Mesenchymal stem cell (in vitro differentiated cells and primary cell): ENCODE measurements at regions not wholly inside any gene's neighbourhood (a gene's known extent, or its start where the extent isn't known, plus 50 kb on each side); places are given as distances from the start of the nearest gene placed in this dataset.
A peak's percentile ranks its signal among the peaks of the same experiment; 100 is the strongest.

Experiments used
- DNase-seq: peaks from one replicate; pipeline ENCODE4 v3.0.0-alpha.2; 2013
- H2AFZ ChIP-seq: one replicate; pipeline ENCODE4 v1.6.1; 2013; ENCODE audit warnings: low read depth, mild to moderate bottlenecking, control low read depth, inconsistent platforms, low read length, moderate library complexity
- H2AK5ac ChIP-seq: 2 replicates; pipeline ENCODE4 v1.6.1; 2013; ENCODE audit warnings: low read length, moderate library complexity, mild to moderate bottlenecking, inconsistent platforms; ENCODE audit not compliant: severe bottlenecking
- H2BK120ac ChIP-seq: one replicate; pipeline ENCODE4 v1.6.1; 2013; ENCODE audit warnings: low read depth, mild to moderate bottlenecking, inconsistent platforms, low read length, moderate library complexity
- H2BK12ac ChIP-seq, 2 experiments: one replicate each; pipeline ENCODE4 v1.6.1; 2013; ENCODE audit warnings: inconsistent platforms in 2 of 2, low read length in 2 of 2, mild to moderate bottlenecking in 2 of 2, moderate library complexity in 2 of 2, control low read depth in 1 of 2
- H2BK15ac ChIP-seq: one replicate; pipeline ENCODE4 v1.6.1; 2013; ENCODE audit warnings: mild to moderate bottlenecking, low read depth, inconsistent platforms; ENCODE audit not compliant: poor library complexity, severe bottlenecking
- H2BK5ac ChIP-seq: 2 replicates; pipeline ENCODE4 v1.6.1; 2013; ENCODE audit warnings: low read depth, mild to moderate bottlenecking, low read length, control low read depth, inconsistent platforms; ENCODE audit not compliant: poor library complexity, severe bottlenecking
- H3K14ac ChIP-seq, 2 experiments: one replicate each; pipeline ENCODE4 v1.6.1; 2013; ENCODE audit warnings: inconsistent platforms in 2 of 2, low read length in 2 of 2, control low read depth in 1 of 2, mild to moderate bottlenecking in 1 of 2, moderate library complexity in 1 of 2
- H3K18ac ChIP-seq, 2 experiments: one replicate each; pipeline ENCODE4 v1.6.1; 2013; ENCODE audit warnings: inconsistent platforms in 2 of 2, low read length in 2 of 2, control low read depth in 1 of 2, low read depth in 1 of 2, mild to moderate bottlenecking in 1 of 2
- H3K23ac ChIP-seq, 2 experiments: one replicate each; pipeline ENCODE4 v1.6.1; 2013; ENCODE audit warnings: inconsistent platforms in 2 of 2, low read length in 2 of 2, mild to moderate bottlenecking in 2 of 2, moderate library complexity in 2 of 2, control low read depth in 1 of 2
- H3K27ac ChIP-seq: 2 replicates; pipeline ENCODE4 v1.5.1; 2013; ENCODE audit warnings: mild to moderate bottlenecking, moderate library complexity, low read length, control low read depth, inconsistent platforms; ENCODE audit not compliant: poor library complexity, severe bottlenecking
- H3K27me3 ChIP-seq, 2 experiments: 2 replicates each; pipeline versions ENCODE4 v1.6.1 to v1.7.0; 2013; ENCODE audit warnings: low read length in 2 of 2, mild to moderate bottlenecking in 2 of 2, moderate library complexity in 2 of 2, control low read depth in 1 of 2, inconsistent platforms in 1 of 2; ENCODE audit not compliant: control insufficient read depth in 1 of 2, insufficient read depth in 1 of 2
- H3K36me3 ChIP-seq, 2 experiments: 2 replicates each; pipeline versions ENCODE4 v1.6.1 to v1.7.0; 2013; ENCODE audit warnings: low read length in 2 of 2, control low read depth in 1 of 2, inconsistent platforms in 1 of 2, low read depth in 1 of 2, mild to moderate bottlenecking in 1 of 2; ENCODE audit not compliant: insufficient read depth in 2 of 2, control insufficient read depth in 1 of 2
- H3K4ac ChIP-seq, 2 experiments: one replicate each; pipeline ENCODE4 v1.6.1; 2013; ENCODE audit warnings: inconsistent platforms in 2 of 2, low read length in 2 of 2, mild to moderate bottlenecking in 2 of 2, moderate library complexity in 2 of 2, control low read depth in 1 of 2, low read depth in 1 of 2
- H3K4me1 ChIP-seq: 2 replicates; pipeline ENCODE4 v1.6.1; 2013; ENCODE audit warnings: low read depth, low read length, control low read depth; ENCODE audit not compliant: control insufficient read depth, insufficient read depth
- H3K4me2 ChIP-seq: 2 replicates; pipeline ENCODE4 v1.6.1; 2013; ENCODE audit warnings: low read length, mild to moderate bottlenecking, inconsistent platforms; ENCODE audit not compliant: poor library complexity, severe bottlenecking
- H3K4me3 ChIP-seq, 2 experiments: 2 replicates each; pipeline versions ENCODE4 v1.5.1 to v1.7.0; 2013; ENCODE audit warnings: low read length in 2 of 2, mild to moderate bottlenecking in 2 of 2, control low read depth in 1 of 2, low read depth in 1 of 2; ENCODE audit not compliant: insufficient read depth in 1 of 2
- H3K79me1 ChIP-seq: replicated peaks from 2 replicates; pipeline ENCODE4 v1.6.1; 2013; ENCODE audit warnings: mild to moderate bottlenecking, control low read depth, low read length, inconsistent platforms; ENCODE audit not compliant: poor library complexity, severe bottlenecking
- H3K9ac ChIP-seq: 2 replicates; pipeline ENCODE4 v1.7.0; 2013; ENCODE audit warnings: mild to moderate bottlenecking, low read length, moderate library complexity
- H3K9me3 ChIP-seq: 2 replicates; pipeline ENCODE4 v1.7.0; 2013; ENCODE audit warnings: mild to moderate bottlenecking, low read length; ENCODE audit not compliant: control insufficient read depth
- H4K8ac ChIP-seq: one replicate; pipeline ENCODE4 v1.6.1; 2013; ENCODE audit warnings: inconsistent platforms, mild to moderate bottlenecking, low read length, moderate library complexity
- H4K91ac ChIP-seq: one replicate; pipeline ENCODE4 v1.6.1; 2013; ENCODE audit warnings: mild to moderate bottlenecking, low read length, inconsistent platforms
- WGBS: methylation state at CpG from one replicate; pipeline ENCODE4 v1.1.7; 2013; ENCODE audit warnings: mixed read lengths; 5-methylcytosine and 5-hydroxymethylcytosine counted together

DNA sequence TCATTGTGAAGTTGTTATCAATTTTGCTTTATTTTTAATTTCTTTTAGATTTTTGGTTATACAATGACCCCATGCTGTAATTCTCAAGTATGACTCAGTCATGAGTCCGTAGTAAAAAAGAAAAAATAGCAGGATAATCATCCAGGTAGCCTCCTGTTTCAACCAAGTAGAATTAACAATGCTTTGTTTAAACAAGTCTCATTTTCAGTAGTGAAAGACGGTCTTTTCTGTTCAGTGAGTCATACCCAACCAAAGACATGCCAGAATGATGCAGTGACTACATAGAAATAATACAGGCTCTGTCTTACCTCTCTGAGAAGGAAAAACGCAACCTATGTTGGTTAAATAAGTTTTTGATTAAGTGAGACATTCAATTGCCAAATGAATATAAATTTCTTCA lies 67.8 kb upstream of the DSC1 start:
- Histone ChIP-seq H3K9ac (no peak overlapping the region), H3K36me3 (no peaks in the 10 kb centered on the region), H3K4ac (no peak overlapping the region), H3K4me1 (peaks cover 6% of the 10 kb centered on the region), H3K4me2 (no peak overlapping the region), H3K27me3 (no peaks in the 10 kb centered on the region), H2BK120ac (no peak overlapping the region), H3K18ac (no peak overlapping the region), H3K79me1 (no peaks in the 10 kb centered on the region), H4K8ac (no peak overlapping the region), H2BK15ac (no peak overlapping the region), H3K4me3 (no peak overlapping the region), H3K9me3 (no peaks in the 10 kb centered on the region), H3K23ac (no peak overlapping the region), H4K91ac (no peak overlapping the region), H2AFZ (no peak overlapping the region), H3K27ac (no peak overlapping the region), H2BK12ac (no peak overlapping the region), H2AK5ac (no peak overlapping the region), H3K14ac (no peak overlapping the region), H2BK5ac (no peak overlapping the region)
- WGBS = 39% methylated on average over 2 of the region's 3 CpGs
- peak; percentile 14 for DNase-seq

DNA sequence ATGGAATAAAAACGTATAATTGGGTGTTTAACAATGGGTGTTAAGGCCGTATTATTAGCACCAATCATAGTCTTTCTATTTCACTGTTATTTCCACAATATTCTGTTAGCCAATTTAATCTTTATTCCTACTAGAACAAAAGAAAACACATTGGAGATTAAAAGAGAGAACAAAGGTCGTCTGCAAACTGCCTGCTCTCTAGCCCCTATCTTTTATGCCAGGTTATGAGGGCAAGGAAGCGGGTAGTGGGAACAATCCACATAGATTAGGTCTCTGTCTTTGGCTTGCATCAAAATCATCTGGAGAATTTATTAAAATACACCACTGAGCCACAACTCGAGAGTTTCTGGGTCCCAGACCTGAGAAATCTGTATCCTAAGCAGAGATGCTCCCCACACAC lies 69.4 kb upstream of the DSC1 start:
- Histone ChIP-seq H4K91ac (no peak overlapping the region), H3K4ac (no peak overlapping the region), H3K18ac (no peak overlapping the region), H2BK12ac (no peak overlapping the region), H3K9me3 (no peaks in the 10 kb centered on the region), H4K8ac (no peak overlapping the region), H2BK120ac (no peak overlapping the region), H3K4me2 (no peak overlapping the region), H3K4me3 (no peak overlapping the region), H3K79me1 (no peaks in the 10 kb centered on the region), H3K23ac (no peak overlapping the region), H3K27ac (no peak overlapping the region), H2AFZ (no peak overlapping the region), H3K9ac (no peak overlapping the region), H3K14ac (no peak overlapping the region), H2BK5ac (no peak overlapping the region), H3K4me1 (peaks cover 5% of the 10 kb centered on the region), H2BK15ac (no peak overlapping the region), H3K27me3 (no peaks in the 10 kb centered on the region), H2AK5ac (peak overlapping the region; percentile 7), H3K36me3 (no peaks in the 10 kb centered on the region)
- 70% methylated on average over 2 of the region's 5 CpGs for WGBS
- no peak for DNase-seq

DNA sequence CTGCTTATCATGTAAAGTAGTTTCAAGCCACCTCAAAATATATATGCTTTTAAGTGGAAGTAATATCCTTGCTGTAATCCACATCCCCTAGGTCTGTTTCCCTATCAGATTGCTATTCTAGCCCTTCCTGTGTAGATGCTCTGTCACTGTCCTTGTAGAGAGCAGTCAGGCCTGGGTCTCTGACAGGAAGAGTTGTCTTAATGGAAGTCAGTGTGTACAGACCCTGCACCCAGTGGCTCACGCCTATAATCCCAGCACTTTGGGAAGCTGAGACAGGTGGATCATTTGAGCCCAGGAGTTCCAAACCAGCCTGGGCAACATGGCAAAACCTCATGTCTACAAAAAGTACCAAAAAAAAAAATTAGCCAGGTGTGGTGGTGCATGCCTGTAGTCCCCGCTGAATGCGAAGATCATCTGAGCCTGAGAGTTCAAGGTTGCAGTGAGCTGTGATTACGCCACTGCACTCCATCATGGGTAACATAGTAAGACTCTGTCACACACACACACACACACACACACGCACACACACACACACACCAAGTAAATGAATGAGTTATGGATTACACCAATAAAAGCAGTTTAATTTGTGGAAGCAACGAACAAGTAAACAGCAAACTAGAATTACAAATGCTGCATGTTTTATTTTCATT lies 70.2 kb upstream of the DSC1 start:
- no peak overlapping the region for H2BK120ac ChIP-seq
- no peak for DNase-seq
- H3K14ac ChIP-seq = no peak overlapping the region
- no peak overlapping the region for H2BK15ac ChIP-seq
- H3K27me3 ChIP-seq = no peaks in the 10 kb centered on the region
- H2BK12ac ChIP-seq = no peak overlapping the region
- H3K18ac ChIP-seq = no peak overlapping the region
- H3K4ac ChIP-seq = no peak overlapping the region
- no peaks in the 10 kb centered on the region for H3K79me1 ChIP-seq
- H3K4me3 ChIP-seq = no peak overlapping the region
- H3K4me2 ChIP-seq = no peak overlapping the region
- no peaks in the 10 kb centered on the region for H3K36me3 ChIP-seq
- peaks cover 5% of the 10 kb centered on the region for H3K4me1 ChIP-seq
- no peak overlapping the region for H3K23ac ChIP-seq
- no peak overlapping the region for H3K27ac ChIP-seq
- H2AFZ ChIP-seq = no peak overlapping the region
- no peak overlapping the region for H2BK5ac ChIP-seq
- WGBS = 84% methylated on average over 4 of the region's 6 CpGs
- no peaks in the 10 kb centered on the region for H3K9me3 ChIP-seq
- H4K91ac ChIP-seq = no peak overlapping the region
- H4K8ac ChIP-seq = no peak overlapping the region
- no peak overlapping the region for H3K9ac ChIP-seq
- no peak overlapping the region for H2AK5ac ChIP-seq

DNA sequence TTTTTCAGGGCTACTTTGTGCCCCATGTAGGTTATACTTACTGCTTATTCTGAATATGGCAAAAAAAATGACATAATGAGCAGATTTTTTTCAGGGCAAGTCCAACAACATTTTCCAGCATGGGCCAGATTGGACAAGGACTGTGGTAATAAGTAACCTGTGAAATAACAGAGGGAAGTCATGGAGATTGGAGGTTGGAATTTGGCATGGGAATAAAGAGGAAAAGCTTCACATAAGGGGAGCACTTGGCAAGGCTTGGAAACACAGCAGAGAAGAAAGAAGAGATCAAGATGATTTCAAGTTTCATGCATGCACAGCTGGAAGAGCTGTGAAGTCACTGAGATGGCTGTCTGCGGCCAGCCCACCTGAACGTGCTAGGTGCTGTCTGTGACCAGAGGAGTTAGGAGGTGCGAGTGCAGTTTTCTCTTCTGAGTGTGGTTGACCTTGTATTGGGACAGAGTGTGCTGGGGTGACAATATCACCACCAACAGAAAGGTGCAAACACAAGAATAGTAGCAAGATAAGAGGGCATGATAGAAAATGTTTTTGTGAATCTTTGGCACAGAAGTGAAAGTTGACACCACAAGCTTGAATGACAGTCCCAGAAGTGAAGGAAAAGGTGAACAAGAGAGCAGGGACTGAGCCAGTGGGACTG lies 71.1 kb upstream of the DSC1 start:
- Histone ChIP-seq H3K36me3 (no peaks in the 10 kb centered on the region), H3K9ac (no peak overlapping the region), H2AK5ac (no peak overlapping the region), H3K9me3 (no peaks in the 10 kb centered on the region), H2BK120ac (no peak overlapping the region), H4K8ac (no peak overlapping the region), H3K4me3 (no peak overlapping the region), H4K91ac (no peak overlapping the region), H3K27me3 (no peaks in the 10 kb centered on the region), H3K18ac (no peak overlapping the region), H3K14ac (no peak overlapping the region), H3K79me1 (no peaks in the 10 kb centered on the region), H2BK12ac (no peak overlapping the region), H3K4me2 (no peak overlapping the region), H2BK5ac (no peak overlapping the region), H2AFZ (no peak overlapping the region), H3K4me1 (peaks cover 5% of the 10 kb centered on the region), H3K23ac (no peak overlapping the region), H3K4ac (no peak overlapping the region), H2BK15ac (no peak overlapping the region), H3K27ac (no peak overlapping the region)
- WGBS = 69% methylated on average over 3 of the region's 3 CpGs
- DNase-seq = no peak
